Activated gamma-delta T cell (primary cell): ENCODE measurements at regions not wholly inside any gene's neighbourhood (a gene's known extent, or its start where the extent isn't known, plus 50 kb on each side); places are given as distances from the start of the nearest gene placed in this dataset.
"Not testable (repeated sequence)": the region's sequence is repeated elsewhere in the genome, so short reads cannot be mapped to it uniquely, and the experiment has no call there.

Experiments used
- DNase-seq: peaks from one replicate; lab custom pipeline; 2025; lab: John Stamatoyannopoulos, UW

DNA sequence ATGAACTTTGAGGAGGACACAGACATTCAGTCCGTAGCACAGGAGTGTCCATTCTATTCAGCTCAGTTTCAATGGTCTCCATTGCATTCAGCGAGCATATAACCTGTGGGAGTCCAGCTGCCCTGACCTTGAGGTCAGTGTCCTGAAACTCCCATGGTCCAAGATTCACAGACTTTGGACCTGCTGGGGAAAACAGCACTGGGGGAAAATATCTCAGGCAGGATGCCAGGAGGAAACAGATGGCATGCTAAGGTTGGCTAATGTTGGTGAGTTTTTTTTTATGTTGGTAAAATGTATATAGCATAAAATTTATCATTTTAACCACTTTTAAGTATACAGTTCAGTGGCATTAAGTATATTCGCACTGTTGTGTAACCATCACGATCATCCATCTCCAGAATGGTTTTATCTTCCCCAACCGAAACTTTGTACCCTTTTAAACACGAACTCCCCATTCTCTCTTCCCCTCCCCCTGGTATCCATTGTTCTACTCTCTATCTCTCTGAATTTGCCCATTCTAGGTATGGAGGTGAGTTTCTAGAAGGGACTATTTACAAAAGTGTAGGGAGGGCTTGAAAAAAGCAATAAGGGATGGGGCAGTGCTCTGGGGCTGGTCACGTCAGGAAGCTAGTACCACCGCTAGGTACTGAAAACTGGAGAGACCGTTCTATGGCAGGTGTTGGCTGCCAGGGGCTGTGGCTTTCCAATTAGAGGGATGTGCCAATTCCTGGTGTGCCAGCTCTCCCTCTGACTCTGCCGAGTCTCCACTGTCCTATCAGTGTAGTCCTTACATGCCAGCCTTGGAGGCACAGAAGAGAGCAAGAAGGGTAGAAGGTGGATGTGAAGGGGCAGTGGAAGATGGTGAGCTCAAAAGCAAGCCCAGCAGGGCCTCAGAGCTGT lies 85.3 kb downstream of the FOXD2 start:
- no peak for DNase-seq

DNA sequence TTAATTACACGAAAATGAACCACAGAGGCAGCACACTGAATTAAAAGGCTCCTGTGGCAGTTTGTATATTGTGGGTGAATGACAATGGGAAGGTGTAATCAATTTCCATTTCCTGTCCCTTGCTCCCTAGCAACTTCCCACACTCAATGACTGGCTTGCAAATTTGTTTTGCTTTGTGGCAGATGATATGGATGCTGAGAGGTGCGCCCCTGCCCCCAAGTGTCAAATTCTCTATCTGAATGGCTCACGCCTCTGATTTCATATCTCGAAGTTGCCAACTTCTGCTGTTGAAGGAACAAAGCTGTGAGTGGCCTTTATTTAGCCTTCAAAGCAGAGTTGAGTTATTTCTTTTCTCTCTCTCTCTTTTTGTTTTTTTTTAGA lies 86.0 kb downstream of the FOXD2 start:
- no peak for DNase-seq

DNA sequence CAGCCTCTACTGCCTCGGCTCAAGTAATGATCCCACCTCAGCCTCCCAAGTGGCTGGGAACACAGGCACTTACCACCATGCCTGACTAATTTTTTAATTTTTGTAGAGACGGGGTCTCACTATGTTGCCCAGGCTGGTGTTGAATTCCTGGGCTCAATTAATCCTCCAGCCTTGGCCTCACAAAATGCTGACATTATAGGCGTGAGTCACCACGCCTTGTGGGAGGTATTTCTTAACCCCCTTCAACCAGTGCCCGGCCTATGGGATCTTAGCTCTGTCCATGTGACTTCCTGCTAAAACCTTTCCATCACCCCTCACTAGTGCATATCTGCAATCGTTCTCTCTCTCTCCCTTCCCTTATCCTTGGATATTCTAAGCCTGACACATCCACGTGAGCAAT lies 86.4 kb downstream of the FOXD2 start:
- no peak for DNase-seq

DNA sequence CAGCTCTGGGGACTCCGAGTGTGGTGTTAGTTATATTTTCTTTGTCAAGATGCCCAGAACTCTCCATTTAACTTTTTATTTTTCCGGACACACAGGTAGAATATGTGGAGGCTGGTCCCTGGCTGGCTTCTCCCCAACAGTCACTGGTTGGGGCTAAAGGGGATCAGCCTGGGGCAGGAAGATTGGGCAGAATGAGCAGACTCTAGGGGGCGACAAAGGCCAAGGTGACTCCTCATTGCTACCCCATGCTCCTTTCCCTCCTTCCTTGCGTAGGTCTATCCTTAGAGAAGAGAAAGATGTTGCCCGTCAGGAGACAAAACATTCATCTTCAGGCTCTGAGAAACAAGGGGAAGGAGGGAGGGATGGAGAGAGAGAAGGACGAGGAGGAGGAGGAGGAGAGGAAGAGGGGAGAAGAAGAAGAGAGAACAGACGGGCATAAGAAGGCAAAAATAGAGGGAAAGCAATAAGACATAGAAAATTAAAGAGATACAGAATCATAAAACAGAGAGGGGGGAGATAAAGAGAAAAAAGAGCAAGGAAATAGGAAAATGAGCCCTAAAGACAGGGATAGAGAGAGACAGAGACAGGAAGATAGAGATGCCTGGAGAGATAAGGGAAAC lies 89.9 kb downstream of the FOXD2 start:
- DNase-seq = no peak

DNA sequence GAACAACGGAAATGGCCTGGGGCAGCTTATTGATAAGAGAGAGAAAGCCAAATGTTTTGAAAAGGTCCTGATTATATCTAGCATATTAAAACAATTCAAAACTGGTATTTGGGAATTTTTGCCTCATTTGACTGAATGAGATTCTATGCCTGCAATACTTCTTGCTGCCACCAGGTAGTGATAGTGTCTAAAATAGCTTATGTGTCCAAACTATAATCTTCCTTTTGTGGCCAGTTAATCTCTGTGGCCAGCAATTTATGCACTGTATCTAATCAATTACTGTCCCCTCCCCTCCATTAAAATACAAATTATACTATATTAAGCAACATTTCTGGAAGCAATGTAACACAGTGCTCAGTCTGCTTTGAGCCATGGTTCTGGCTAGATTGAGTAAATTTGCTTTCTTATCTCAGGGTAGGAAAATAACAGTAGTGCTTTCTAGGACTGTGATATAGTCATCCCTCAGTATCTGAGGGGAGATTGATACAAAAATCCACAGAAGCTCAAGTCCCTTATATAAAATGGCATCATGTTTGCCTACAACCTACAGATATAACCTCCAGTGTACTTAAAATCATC lies 91.8 kb downstream of the FOXD2 start:
- DNase-seq = no peak

DNA sequence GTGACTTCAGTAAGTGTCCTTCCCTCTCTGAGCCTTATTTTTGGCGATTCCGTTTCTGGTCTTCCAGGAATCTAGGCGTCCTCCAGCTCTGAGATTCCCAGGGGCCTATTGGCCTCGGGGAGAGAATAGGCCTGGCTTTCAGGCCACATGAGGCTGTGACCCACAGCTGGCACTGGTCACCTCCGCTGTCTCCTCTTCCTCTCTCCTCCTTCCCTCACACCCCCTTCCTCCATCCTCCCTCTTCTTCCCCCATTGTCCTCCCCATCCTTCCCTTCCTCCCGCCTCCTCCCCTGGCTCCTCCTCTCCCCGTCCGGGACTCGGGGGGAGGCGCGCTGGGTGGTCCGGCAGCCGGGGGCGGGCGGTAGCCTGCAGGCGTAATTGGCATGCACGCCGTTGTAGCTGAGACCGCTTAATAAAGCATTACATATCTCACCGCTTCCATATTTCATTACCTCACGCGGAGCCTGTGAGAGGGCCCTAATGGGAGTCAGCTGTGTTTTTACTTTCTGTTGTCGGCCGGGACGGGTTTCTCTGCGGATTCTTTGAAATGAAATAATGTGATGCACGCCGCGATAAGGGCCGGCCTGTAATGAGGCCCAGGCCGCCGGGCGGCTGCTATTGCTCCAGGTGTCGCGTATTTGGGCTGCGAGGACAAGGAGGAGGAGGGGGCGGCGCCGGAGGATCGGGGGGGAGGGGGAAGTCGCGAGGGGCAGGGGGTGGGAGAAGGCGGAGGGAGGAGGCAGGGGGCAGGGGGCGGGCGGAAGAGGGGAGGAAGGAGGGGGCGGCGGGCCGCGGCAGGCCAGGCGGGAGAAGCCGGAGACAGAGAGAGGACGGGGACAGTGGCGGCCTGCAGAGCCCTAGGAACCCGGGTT lies 95.3 kb downstream of the FOXD2 start:
- DNase-seq = no peak

DNA sequence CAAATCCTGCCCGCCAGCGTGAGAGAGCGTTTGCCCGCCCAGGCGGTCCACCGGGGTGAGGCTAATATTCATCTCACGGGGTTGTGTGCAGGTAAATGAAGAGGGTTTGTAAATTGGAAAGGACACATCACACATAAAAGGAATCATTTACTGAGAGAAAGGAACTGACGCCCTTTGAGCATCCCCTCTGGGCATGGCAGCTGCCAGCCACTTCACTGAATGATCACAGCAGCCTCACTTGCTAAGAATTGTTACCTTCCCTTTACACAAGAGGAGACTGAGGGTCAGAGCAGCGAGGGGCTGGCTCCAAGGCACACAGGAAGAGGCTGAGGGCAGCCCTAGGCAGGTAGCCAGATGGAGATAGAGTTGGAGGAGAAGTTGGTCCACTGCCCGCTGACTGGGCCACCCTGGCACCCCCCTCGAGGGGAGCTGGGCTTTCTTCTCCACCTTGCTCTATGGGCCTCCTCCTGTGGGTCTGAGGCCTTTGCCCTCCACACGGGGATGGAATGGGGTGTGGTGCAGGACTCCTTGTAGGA lies 96.0 kb downstream of the FOXD2 start:
- no peak for DNase-seq

DNA sequence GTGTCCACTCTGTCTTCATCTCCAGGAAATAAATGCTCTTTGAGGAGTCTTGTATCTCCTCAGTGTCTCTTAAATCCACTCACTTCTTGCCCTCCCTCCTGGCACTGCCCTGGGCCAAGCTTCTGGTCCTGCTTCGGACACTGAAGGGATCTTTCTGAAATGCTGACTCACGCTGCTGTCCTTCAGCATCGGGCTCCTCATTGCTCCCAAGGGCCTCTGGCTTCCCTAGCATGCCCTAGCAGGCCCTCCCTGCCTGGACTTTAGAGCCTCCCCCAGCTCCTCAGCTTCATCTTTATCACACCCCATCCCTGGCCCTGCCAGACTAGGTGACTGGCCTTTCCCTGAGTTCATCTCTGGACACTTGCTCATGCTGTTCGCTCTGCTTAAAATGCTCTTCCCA lies 96.6 kb downstream of the FOXD2 start:
- DNase-seq = no peak

DNA sequence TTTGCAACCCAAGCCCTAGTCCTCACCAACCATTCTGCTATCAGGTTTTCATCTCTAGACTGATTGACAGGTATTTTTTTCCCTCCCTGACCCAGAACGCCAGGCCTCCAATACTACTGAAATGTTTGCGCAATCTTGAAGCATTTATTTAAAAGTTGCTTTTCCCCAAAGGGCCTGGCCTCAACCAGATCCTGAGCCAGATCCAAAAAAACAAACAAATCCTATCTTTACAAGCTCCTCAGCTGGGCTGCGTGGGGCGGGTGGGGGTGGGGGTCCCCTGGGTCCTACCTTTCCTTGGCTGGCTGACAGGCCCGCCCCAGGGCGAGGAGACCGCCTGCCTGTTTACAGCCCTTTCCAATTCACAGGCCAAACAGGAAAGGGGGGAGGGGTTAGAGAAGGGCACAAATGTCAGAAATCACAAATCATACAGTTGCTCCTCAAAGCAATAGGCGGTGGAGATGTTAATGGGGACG lies 98.8 kb downstream of the FOXD2 start:
- DNase-seq = no peak

DNA sequence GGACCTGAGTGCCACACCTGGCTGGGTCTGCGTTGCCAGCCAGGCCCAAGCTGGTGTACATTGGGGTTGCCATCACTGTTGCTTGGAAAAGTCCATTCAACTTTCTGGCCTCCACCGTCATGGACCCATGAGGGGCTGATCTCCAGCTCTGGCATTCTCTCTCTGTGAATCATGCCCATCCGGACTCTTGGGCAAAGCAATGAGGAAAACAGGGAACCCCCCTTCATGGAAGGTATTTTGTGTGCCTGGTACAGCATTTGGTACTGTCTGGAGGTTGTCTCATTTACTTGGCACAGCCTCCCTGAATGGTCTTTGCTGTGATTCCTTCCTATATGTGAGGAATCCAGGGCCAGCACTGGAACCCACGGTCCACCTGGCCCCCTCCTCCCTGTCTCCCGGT lies 99.4 kb downstream of the FOXD2 start:
- no peak for DNase-seq

DNA sequence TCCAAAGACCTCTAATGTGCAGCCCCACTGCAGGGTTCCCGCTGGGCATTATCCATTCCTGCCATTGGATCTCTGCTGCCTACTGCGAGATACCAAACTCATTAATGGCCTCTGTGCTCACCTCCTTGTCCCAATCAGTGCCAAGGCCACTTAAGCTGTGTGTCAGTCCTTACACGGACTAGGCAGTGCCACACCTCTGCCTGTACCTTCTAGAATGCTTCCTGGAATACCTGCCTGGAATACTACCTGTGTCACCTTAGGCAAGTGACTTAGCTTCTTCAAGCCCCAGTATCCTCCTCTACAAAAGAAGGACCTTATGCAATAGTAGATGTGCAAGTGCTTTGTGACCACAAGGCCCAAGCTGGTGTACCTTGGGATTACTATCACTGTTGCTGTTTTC lies 100.1 kb downstream of the FOXD2 start:
- DNase-seq = no peak

DNA sequence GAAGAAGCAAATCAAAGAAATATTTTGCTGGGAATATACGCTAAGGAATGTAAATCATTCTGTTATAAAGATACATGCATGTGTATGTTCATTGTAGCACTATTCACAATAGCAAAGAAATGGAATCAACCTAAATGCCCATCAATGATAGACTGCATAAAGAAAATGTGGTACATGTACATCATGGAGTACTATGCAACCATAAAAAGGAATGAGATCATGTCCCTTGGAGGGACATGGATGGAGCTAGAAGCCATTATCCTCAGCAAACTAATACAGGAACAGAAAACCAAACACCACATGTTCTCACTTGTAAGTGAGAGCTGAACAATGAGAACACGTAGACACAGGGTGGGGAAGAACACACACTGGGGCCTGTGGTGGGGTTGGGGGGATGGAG lies 100.7 kb downstream of the FOXD2 start:
- not testable (repeated sequence) for DNase-seq

DNA sequence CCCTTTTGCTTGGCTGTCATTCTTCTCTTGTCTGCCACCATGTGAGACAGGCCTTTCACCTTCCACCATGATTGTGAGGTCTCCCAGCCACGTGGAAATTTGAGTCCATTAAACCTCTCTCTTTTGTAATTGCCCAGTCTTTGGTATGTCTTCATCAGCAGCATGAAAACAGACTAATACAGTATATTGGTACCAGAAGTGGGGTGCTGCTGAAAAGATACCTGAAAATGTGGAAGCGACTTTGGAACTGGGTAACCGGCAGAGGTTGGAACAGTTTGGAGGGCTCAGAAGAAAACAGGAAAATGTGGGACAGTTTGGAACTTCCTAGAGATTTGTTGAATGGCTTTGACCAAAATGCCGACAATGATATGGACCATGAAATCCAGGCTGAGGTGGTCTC lies 103.9 kb downstream of the FOXD2 start:
- DNase-seq = not testable (repeated sequence)

DNA sequence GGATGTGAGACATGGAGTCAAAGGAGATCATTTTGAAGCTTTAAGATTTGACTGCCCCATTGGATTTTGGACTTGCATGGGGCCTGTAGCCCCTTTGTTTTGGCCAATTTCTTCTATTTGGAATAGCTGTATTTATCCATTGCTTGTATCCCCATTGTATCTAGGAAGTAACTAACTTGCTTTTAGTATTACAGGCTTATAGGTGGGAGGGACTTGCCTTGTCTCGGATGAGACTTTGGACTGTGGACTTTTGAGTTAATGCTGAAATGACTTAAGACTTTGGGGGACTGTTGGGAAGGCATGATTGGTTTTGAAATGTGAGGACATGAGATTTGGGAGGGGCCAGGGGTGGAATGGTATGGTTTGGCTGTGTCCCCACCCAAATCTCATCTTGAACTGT lies 105.2 kb downstream of the FOXD2 start:
- not testable (repeated sequence) for DNase-seq

DNA sequence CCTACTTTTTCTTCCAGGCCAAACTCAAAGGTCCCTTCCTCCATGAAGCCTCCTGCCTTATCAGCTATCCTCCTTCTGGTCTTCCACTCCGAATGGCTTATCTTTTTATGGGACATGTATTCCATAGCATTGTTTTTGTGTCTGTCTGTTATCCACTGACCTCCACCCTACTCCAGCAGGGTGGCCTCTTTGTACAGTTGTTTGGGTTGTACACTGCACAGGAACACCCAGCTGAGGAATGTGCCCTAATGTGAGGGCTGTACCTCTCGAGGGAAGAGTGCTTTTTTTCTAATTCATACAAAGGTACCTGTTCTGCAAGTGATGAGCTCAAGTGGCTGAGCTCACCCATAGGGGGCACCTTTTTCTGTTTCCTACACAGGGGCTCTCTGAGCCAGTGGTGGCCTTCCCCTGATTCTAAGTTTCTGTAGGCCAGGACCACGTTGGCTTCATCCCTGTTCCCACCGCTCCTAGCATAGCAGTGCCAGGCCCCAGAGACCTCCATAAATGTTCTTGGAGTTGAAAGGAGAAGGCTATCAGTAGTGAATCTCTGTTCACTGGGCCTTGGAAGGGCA lies 108.2 kb downstream of the FOXD2 start:
- DNase-seq = no peak

DNA sequence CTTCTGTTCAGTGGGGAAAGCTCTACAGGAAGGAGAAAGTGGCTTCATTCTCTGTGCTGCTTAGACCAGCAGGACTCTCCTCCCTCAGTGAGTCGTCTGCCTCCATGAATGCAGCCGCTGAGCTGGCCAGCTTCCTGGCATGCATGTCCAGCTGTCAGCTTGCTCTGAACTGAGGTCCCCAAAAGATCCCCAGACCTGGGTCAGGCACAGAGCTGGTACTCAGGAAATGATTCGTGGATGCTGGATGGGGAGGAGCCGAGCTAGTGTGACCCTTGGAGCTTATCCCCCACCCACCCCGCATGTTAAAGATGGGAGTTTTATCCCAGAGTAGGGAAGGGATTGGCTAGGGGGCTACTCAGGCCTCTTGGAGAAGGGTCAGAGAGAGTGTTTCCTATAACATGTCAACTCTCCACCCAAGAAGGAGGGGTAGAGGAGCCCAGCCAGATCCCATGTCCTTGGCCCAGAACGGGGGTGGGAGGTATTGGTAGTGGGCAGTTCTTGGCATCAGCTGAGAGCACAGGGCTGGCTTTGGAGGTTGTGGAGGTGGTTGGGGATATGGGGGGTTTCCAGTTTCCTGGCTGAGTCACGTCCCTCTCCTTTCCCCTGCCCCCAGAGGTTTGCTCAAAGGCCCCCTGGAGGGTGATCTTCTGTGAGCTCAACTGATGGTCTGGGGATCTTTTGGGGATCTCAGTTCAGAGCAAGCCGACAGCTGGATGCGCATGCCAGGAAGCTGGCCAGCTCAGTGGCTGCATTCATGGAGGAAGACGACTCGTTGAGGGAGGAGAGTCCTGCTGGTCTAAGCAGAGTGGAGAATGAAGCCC lies 110.1 kb downstream of the FOXD2 start:
- DNase-seq = no peak

DNA sequence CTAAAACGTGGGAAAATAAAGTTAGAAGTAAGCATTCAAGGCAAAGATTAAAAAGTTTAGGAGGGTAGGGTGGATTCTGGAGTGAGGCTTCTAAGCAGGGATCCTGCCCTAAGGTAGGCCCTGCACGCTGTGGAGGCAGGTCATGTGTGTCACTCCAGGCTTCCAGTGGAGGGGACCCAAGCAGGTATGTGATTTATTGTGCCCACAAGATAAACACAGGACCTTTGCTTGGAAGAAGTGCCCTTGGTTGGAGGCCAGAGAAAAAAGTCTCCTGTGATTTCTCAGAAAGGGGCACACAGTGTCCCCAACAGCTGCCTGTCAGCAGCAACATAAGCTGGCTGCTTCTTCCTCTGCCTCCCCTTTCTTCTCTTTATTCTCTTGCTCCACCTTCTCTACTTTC lies 110.8 kb downstream of the FOXD2 start:
- no peak for DNase-seq

DNA sequence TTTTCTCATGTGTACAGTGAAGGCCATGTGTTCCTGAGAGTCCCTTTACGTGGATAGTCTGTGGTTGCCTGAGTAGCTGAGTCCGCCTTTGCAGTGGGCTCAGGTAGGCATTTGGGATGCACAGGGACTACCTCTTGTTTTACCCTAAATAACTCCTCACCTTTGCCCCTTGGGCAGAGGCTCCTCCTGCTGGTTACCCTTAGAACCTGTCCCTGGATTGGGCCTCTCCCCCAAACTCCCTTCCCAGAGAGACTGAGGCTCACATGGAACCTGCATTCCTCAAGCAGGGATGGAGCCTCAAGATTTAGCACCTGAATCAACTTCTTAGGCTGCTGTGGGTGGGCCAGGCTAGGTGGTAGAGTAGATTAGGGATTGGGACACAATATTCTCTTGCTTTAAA lies 111.7 kb downstream of the FOXD2 start:
- DNase-seq = no peak

DNA sequence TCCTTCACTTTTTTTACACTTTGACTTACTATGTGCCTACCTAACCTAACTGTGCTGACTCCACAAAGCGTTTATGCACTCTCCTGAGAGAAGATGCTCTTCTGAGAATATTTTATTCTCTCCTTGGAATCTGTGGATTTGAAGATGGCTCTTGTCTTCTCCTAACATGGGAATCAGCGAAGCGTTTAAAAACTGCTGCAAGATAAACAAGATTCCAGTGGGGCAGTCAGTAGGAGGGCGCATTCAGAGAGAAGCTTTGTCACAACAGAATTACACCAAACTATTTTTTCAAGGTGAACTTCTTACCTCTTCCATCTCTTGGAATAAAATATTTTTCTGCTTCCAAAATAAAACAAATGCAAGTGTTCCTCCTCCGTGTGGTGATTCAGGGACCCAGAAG lies 113.1 kb downstream of the FOXD2 start:
- no peak for DNase-seq

DNA sequence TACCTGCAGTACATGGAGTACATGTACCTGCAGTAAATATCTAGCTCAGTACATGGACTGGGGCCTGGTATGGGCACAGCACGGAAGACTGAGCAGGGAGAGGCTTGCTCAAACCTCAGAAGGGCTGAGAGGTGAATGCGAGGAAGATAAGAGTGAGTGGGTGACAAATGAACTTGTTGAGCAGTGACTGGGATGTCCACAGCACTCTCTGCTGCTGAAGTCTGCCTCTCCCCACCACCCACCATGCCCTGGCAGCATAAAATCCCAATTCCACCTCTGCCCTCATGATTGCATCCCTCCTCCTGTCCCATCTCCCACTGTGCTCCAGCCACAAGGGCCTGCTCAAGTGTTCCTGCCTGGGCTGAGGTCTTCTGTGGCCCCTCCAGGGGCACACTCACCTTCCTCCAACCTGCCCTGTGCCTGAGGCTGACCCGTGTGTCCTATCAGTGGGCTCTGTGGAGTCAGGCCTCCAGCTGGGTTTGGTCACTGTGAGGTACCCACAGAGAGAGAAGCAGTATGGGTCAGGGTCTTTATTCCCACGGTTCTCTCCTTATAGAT lies 114.2 kb downstream of the FOXD2 start:
- no peak for DNase-seq
